PFSK-1 (cell line): ENCODE measurements at regions not wholly inside any gene's neighbourhood (a gene's known extent, or its start where the extent isn't known, plus 50 kb on each side); places are given as distances from the start of the nearest gene placed in this dataset.

Source experiments
- REST ChIP-seq, 2 experiments: IDR thresholded peaks; 2 replicates each; pipeline versions ENCODE4 v1.6.1 to v1.8.0; 2011 to 2012; ENCODE audit warnings: low read depth in 2 of 2, low read length in 2 of 2, control low read depth in 1 of 2, inconsistent platforms in 1 of 2, mild to moderate bottlenecking in 1 of 2, moderate library complexity in 1 of 2; ENCODE audit not compliant: insufficient read depth in 1 of 2
- TAF1 ChIP-seq: IDR thresholded peaks from 2 replicates; pipeline ENCODE4 v1.6.1; 2012; ENCODE audit warnings: low read length, control low read depth, borderline replicate concordance; ENCODE audit not compliant: insufficient read depth

- TF ChIP-seq REST (IDR thresholded peaks at IDR 0.05; ENCODE audit: insufficient read depth in 1 of 2, low read depth in 2 of 2, low read length in 2 of 2) (no peak), TAF1 (no peak)
Observed at GRCh38 chr17:13993106-13993505, 76.2 kb upstream of the COX10 start.
